ENCODE measurements at regions not wholly inside any gene's neighbourhood (a gene's known extent, or its start where the extent isn't known, plus 50 kb on each side); places are given as distances from the start of the nearest gene placed in this dataset.
"Not testable (repeated sequence)": the region's sequence is repeated elsewhere in the genome, so short reads cannot be mapped to it uniquely, and the experiment has no call there.

GRCh38 chr3:139267300-139268246, 76.2 kb upstream of the MRPS22 start:
- FAIRE-seq (no peak), DNase-seq (ENCODE audit: insufficient read length, low spot score) (no peak)

- FAIRE-seq (no peak), DNase-seq (ENCODE audit: insufficient read length, low spot score) (no peak)
These were observed 73.8 kb upstream of the MRPS22 start for GRCh38 chr3:139269984-139270383.

GRCh38 chr3:139270652-139271051, 73.2 kb upstream of the MRPS22 start:
- FAIRE-seq: not testable (repeated sequence)

GRCh38 chr3:139280027-139280671, 63.7 kb upstream of the MRPS22 start:
- DNase-seq (ENCODE audit: insufficient read length, low spot score) (no peak), FAIRE-seq (no peak)

More at GRCh38 chr3:139270652-139271051, 73.2 kb upstream of the MRPS22 start:
- not testable (repeated sequence) for DNase-seq (ENCODE audit: insufficient read length, low spot score)

DNA sequence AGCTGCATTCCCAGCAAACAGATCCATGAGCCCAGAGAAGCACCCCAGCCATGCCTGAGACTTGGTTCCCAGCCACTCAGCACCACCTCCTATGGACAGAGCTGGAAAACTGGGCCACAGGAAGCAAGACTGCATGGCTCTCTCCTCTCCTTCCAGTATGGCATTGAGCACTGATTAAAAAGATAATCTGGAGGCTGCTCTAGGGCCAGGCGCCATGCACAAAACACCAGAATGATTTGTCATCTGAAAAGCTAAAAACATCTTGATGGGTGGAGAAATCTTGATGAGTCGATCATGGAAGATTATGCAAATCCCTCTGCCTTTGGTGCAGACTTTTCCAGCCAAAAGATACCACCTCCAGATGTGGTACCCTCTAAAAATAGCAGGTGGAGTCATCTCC, 62.7 kb upstream of the MRPS22 start:
- no peak for FAIRE-seq
- no peak for DNase-seq (ENCODE audit: insufficient read length, low spot score)

- FAIRE-seq (no peak), DNase-seq (ENCODE audit: insufficient read length, low spot score) (no peak)
These were observed 62.2 kb upstream of the MRPS22 start for GRCh38 chr3:139281522-139282196.

DNA sequence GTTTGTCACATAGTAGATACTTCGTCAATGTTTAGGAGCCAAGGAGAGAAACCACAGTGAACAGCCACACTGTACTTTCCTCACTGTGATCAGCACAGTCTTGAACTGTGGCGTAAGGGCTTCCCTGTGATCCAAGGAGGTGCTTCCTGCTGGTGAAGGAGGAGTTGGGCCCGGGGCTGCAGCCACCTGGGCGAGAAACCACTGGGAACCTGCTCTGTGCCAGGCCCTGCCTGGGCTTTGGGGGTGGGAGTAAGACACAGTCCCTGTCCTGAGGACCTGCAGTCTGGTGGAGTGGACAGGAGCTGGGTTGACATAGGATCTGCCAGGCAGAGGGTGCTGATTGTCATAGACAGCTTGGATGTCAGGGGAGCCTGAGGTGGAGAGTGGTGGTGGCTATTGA, 60.5 kb upstream of the MRPS22 start:
- DNase-seq (ENCODE audit: insufficient read length, low spot score): no peak
- no peak for FAIRE-seq

GRCh38 chr3:139284221-139284620, 59.6 kb upstream of the MRPS22 start:
- no peak for FAIRE-seq
- DNase-seq (ENCODE audit: insufficient read length, low spot score): no peak

DNA sequence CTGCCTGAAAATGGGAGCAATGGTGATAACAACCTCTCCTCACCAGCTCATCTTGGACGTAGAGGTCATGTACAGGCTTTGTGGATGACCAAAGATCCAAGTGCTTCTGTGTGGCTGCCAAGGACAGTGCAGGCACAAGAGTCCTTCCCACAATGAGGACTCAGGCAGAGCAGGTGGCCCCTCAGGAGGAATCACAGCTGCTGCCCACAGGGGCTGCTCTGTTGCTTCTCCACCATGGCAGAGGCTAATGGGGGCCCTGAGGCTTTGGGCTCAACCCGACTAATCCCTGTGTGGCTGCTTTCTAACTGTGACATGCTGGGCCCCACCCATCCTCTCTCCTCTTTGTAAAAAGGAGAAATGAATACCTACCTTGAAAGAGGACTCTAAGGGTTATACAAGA, 58.1 kb upstream of the MRPS22 start:
- FAIRE-seq (no peak), DNase-seq (ENCODE audit: insufficient read length, low spot score) (no peak)

- no peak for FAIRE-seq
- DNase-seq (ENCODE audit: insufficient read length, low spot score): no peak
These were observed 57.6 kb upstream of the MRPS22 start for GRCh38 chr3:139286241-139286640.

DNA sequence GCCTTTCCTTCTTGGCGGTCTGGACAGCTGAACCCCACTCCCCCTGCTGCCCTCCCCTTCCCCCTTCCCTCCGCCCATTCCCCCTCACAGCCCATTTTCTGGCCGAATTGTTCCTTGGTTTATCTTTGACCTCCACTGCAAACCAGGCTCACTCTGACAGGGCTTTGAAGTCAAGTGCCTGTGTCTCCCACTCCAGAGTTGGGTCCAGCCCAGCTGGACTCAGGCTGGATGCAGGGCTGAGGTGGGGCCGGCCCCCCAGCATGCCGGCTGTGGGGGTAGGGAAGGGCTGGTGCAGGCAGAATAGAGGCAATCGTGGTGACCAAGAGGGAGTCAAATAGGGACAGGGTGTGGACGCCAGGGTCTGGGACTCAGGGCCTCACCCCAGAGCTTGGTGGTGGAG, 57.0 kb upstream of the MRPS22 start:
- DNase-seq (ENCODE audit: insufficient read length, low spot score): no peak
- no peak for FAIRE-seq

DNA sequence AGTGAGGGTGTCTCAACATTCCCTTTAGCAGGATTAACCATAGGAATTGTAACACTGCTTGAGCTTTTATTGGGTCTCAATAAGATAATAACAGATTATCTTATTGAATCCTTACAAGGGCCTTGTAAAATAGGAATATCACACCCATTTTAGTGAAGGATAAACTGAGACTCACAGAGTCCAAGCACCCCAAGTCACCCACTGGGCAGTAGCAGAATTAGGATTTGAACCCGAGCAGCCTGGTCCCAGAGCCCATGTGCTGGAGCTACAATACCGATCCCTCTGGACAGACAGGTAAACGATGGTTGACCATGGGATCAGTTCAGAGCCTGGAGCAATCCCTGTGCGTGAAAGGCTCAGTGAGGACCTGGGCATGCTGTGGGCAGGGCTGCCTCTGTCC, 56.3 kb upstream of the MRPS22 start:
- FAIRE-seq (no peak), DNase-seq (ENCODE audit: insufficient read length, low spot score) (no peak)

GRCh38 chr3:139288266-139288821, 55.5 kb upstream of the MRPS22 start:
- no peak for FAIRE-seq
- DNase-seq (ENCODE audit: insufficient read length, low spot score): no peak

GRCh38 chr3:139289860-139290524, 53.8 kb upstream of the MRPS22 start:
- no peak for DNase-seq (ENCODE audit: insufficient read length, low spot score)
- no peak for FAIRE-seq

GRCh38 chr3:139291276-139292051, 52.4 kb upstream of the MRPS22 start:
- DNase-seq (ENCODE audit: insufficient read length, low spot score): no peak
- no peak for FAIRE-seq

- DNase-seq (ENCODE audit: insufficient read length, low spot score) (no peak), FAIRE-seq (no peak)
These were observed 51.6 kb upstream of the MRPS22 start for GRCh38 chr3:139292192-139292591.

- no peak for FAIRE-seq
- no peak for DNase-seq (ENCODE audit: insufficient read length, low spot score)
These were observed 50.8 kb upstream of the MRPS22 start for GRCh38 chr3:139292711-139293664.

DNA sequence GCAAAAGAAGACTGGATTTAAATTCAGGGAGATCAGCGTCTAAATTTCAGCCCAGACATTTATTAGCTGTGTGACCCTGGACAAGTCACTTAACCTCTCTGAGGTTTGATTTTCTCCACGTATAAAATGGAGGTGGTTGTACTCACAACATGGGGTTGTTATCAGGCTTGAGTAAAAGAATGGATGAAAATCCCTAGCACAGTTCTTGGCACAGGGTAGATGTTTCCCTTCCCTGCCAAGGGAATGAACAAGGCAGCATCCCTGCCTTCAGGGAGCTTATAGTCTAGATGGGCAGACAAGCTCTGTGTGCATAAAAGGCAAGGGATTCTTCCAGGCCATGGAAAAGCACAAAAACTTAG, 50.2 kb upstream of the MRPS22 start:
- DNase-seq (ENCODE audit: insufficient read length, low spot score) (no peak), FAIRE-seq (no peak)
